GM18499 (cell line): ENCODE measurements at regions not wholly inside any gene's neighbourhood (a gene's known extent, or its start where the extent isn't known, plus 50 kb on each side); places are given as distances from the start of the nearest gene placed in this dataset.

Experiments
- ATAC-seq: cut with Tn5 transposase; IDR thresholded peaks from one replicate; pipeline ENCODE4 v1.9.1; 2021; ENCODE audit warnings: moderate number of reproducible peaks; ENCODE audit not compliant: insufficient read depth, unreplicated experiment

- ATAC-seq, result no peak
These were observed 81.6 kb upstream of the LAPTM4A start for GRCh38 chr2:20132990-20133535.

- no peak for ATAC-seq
These were observed 79.6 kb upstream of the LAPTM4A start for GRCh38 chr2:20130821-20131645.

GRCh38 chr2:20130160-20130560, 78.7 kb upstream of the LAPTM4A start:
- ATAC-seq, result no peak

GRCh38 chr2:20129331-20130159, 78.1 kb upstream of the LAPTM4A start:
- ATAC-seq, result no peak

GRCh38 chr2:20128506-20129330, 77.3 kb upstream of the LAPTM4A start:
- no peak for ATAC-seq

GRCh38 chr2:20126469-20126868, 75.0 kb upstream of the LAPTM4A start:
- no peak for ATAC-seq

- no peak for ATAC-seq
These were observed 74.6 kb upstream of the LAPTM4A start for GRCh38 chr2:20126040-20126439.

GRCh38 chr2:20125616-20126015, 74.2 kb upstream of the LAPTM4A start:
- ATAC-seq, result no peak

- no peak for ATAC-seq
These were observed 73.7 kb upstream of the LAPTM4A start for GRCh38 chr2:20125164-20125563.

GRCh38 chr2:20123871-20124594, 72.6 kb upstream of the LAPTM4A start:
- ATAC-seq, result no peak

GRCh38 chr2:20122864-20123263, 71.4 kb upstream of the LAPTM4A start:
- no peak for ATAC-seq

GRCh38 chr2:20120569-20121416, 69.4 kb upstream of the LAPTM4A start:
- ATAC-seq, result no peak

- no peak for ATAC-seq
These were observed 66.6 kb upstream of the LAPTM4A start for GRCh38 chr2:20118051-20118450.

GRCh38 chr2:20115902-20116301, 64.5 kb upstream of the LAPTM4A start:
- ATAC-seq, result no peak

- ATAC-seq, result no peak
These were observed 63.9 kb upstream of the LAPTM4A start for GRCh38 chr2:20115374-20115773.

GRCh38 chr2:20113986-20114938, 62.8 kb upstream of the LAPTM4A start:
- ATAC-seq, result no peak

- no peak for ATAC-seq
These were observed 61.8 kb upstream of the LAPTM4A start for GRCh38 chr2:20113004-20113796.
